Neural cell (in vitro differentiated cells): ENCODE measurements at regions not wholly inside any gene's neighbourhood (a gene's known extent, or its start where the extent isn't known, plus 50 kb on each side); places are given as distances from the start of the nearest gene placed in this dataset.

Source experiments
- H2AFZ ChIP-seq: fragments of 200-600, 300-800 bp; sonication (generic), shearing (Covaris generic); 2 replicates; pipeline ENCODE4 v1.6.0; 2014; ENCODE audit warnings: low read depth, mild to moderate bottlenecking, antibody characterized with exemption, low read length, moderate library complexity
- H3F3A ChIP-seq: fragments of 200-600 bp; shearing (Covaris generic); 2 replicates; pipeline ENCODE4 v1.6.1; 2016; ENCODE audit warnings: mild to moderate bottlenecking, moderate library complexity, mixed read lengths, antibody characterized with exemption, low read length; ENCODE audit not compliant: insufficient read depth, poor library complexity, severe bottlenecking
- H3K27ac ChIP-seq: fragments of 200-600, 300-800 bp; sonication (generic), shearing (Covaris generic); 2 replicates; pipeline ENCODE4 v1.5.1; 2014; ENCODE audit warnings: mild to moderate bottlenecking, low read length, moderate library complexity
- H3K27me3 ChIP-seq: fragments of 300-800, 200-600 bp; sonication (generic), shearing (Covaris generic); 2 replicates; pipeline ENCODE4 v1.6.0; 2014; ENCODE audit warnings: mild to moderate bottlenecking, low read depth, low read length, moderate library complexity; ENCODE audit not compliant: insufficient read depth
- H3K36me3 ChIP-seq: fragments of 300-800, 200-600 bp; sonication (generic), shearing (Covaris generic); 2 replicates; pipeline ENCODE4 v1.5.1; 2014; ENCODE audit warnings: mild to moderate bottlenecking, antibody characterized with exemption, low read length, moderate library complexity; ENCODE audit not compliant: insufficient read depth
- H3K4me2 ChIP-seq: fragments of 300-800, 200-600 bp; sonication (generic), shearing (Covaris generic); 2 replicates; pipeline ENCODE4 v1.6.0; 2014; ENCODE audit warnings: mild to moderate bottlenecking, low read length
- H3K4me3 ChIP-seq: fragments of 300-800, 200-600 bp; sonication (generic), shearing (Covaris generic); 2 replicates; pipeline ENCODE4 v1.5.1; 2014; ENCODE audit warnings: mild to moderate bottlenecking, low read length, moderate library complexity
- H3K79me2 ChIP-seq: fragments of 200-600 bp; shearing (Covaris generic); replicated peaks from 2 replicates; pipeline ENCODE4 v1.6.0; 2014; ENCODE audit warnings: mild to moderate bottlenecking, low read length, moderate library complexity; ENCODE audit not compliant: insufficient read depth
- H3K9ac ChIP-seq: fragments of 300-800, 200-600 bp; sonication (generic), shearing (Covaris generic); 2 replicates; pipeline ENCODE4 v1.6.1; 2016; ENCODE audit warnings: mild to moderate bottlenecking, low read length, mixed read lengths
- H3K9me2 ChIP-seq: fragments of 200-600 bp; shearing (Covaris generic); 2 replicates; pipeline ENCODE4 v1.6.1; 2016; ENCODE audit warnings: mild to moderate bottlenecking, low read length, mixed read lengths; ENCODE audit not compliant: insufficient read depth
- H3K9me3 ChIP-seq: fragments of 200-600, 300-800 bp; sonication (generic), shearing (Covaris generic); 2 replicates; pipeline ENCODE4 v1.6.1; 2016; ENCODE audit warnings: mild to moderate bottlenecking, mixed run types, low read length, moderate library complexity, mixed read lengths
- H4K20me1 ChIP-seq: fragments of 200-600 bp; shearing (Covaris generic); 2 replicates; pipeline ENCODE4 v1.6.1; 2016; ENCODE audit warnings: mild to moderate bottlenecking, mixed run types; ENCODE audit not compliant: insufficient read depth
- EP300 ChIP-seq: fragments of 450-650 bp; conservative IDR thresholded peaks from 2 replicates; pipeline ENCODE4 v1.6.1; 2014; ENCODE audit warnings: antibody characterized with exemption, mild to moderate bottlenecking, moderate library complexity; ENCODE audit not compliant: poor library complexity, severe bottlenecking
- EZH2 ChIP-seq: fragments of 200-600, 300-800 bp; shearing (Covaris generic), sonication (generic); IDR thresholded peaks from 2 replicates; pipeline ENCODE4 v1.6.1; 2014; ENCODE audit warnings: antibody characterized with exemption, low read length, borderline replicate concordance, mild to moderate bottlenecking; ENCODE audit not compliant: insufficient read depth, poor library complexity, severe bottlenecking
- MXI1 ChIP-seq: fragments of 450-650 bp; conservative IDR thresholded peaks from 2 replicates; pipeline ENCODE4 v1.6.1; 2014; ENCODE audit warnings: antibody characterized with exemption, mild to moderate bottlenecking; ENCODE audit not compliant: poor library complexity, severe bottlenecking
- POLR2AphosphoS5 ChIP-seq: IDR thresholded peaks from 2 replicates; pipeline ENCODE4 v1.6.1; 2012
- RAD21 ChIP-seq: fragments of 450-650 bp; conservative IDR thresholded peaks from 2 replicates; pipeline ENCODE4 v1.6.1; 2014; ENCODE audit warnings: antibody characterized with exemption, mild to moderate bottlenecking, moderate library complexity
- SMC3 ChIP-seq: fragments of 450-650 bp; conservative IDR thresholded peaks from 2 replicates; pipeline ENCODE4 v1.6.1; 2014; ENCODE audit warnings: antibody characterized with exemption, mild to moderate bottlenecking, moderate library complexity; ENCODE audit not compliant: poor library complexity
- TAF1 ChIP-seq: IDR thresholded peaks from 2 replicates; pipeline ENCODE4 v1.6.1; 2012; ENCODE audit warnings: low read depth
- TF ChIP-seq, protein P1 (sequence below): IDR thresholded peaks from 2 replicates; pipeline ENCODE4 v1.6.1; 2012; ENCODE audit warnings: borderline replicate concordance
- TF ChIP-seq, protein P2 (sequence below): fragments of 450-650 bp; IDR thresholded peaks from 2 replicates; pipeline ENCODE4 v1.5.1; 2014; ENCODE audit warnings: antibody characterized with exemption, mild to moderate bottlenecking, moderate library complexity; ENCODE audit not compliant: poor library complexity, severe bottlenecking

DNA sequence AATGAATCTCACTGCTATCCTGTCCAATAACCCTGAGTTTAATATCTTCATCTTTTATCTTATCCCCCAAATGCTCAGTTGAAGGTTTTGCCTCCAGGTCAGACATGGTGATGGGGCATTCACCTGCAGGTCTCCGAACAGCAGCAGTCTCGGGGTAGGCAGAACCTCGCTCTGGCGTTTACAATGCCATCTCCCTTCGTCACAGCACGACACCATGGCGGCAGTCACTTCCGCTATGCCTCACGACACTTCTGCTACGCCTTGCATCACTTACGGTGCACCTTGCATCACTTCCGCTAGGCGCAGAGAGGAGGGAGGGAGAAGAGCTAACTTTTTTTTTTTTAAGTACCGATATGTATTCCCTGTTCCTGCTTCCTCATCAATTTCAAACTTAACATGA, 194.9 kb downstream of the BCAS1 start:
- no peak overlapping the region for H2AFZ ChIP-seq

DNA sequence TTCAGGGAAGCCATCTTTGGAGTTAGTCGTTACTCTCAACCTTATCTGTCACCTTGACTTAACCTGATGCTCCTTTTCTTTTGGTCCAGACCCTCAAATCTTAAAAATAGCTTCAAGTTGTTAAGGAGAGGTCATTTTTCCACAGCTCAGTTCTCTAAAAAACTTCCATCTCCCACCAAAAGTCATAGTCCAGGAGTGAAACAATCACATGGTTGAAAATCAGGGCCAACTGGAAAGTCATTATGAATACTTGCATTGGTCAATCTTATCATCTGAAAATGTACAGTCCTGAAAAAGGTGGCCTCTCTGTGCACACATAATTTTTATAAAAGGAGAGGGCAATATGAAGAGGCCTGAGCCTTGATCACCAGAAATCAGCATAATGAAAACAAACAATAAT, 195.7 kb downstream of the BCAS1 start:
- no peak overlapping the region for H3K4me3 ChIP-seq
- H3K36me3 ChIP-seq, result no peaks in the 10 kb centered on the region
- no peaks in the 10 kb centered on the region for H4K20me1 ChIP-seq
- H2AFZ ChIP-seq, result no peak overlapping the region
- H3F3A ChIP-seq, result no peaks in the 10 kb centered on the region
- H3K4me2 ChIP-seq, result no peak overlapping the region
- H3K27ac ChIP-seq, result no peak overlapping the region
- H3K9me3 ChIP-seq, result no peaks in the 10 kb centered on the region
- H3K9ac ChIP-seq, result no peak overlapping the region
- H3K79me2 ChIP-seq, result no peaks in the 10 kb centered on the region
- H3K9me2 ChIP-seq, result no peaks in the 10 kb centered on the region
- H3K27me3 ChIP-seq, result no peaks in the 10 kb centered on the region
- no peak for TF ChIP-seq EP300
- TF ChIP-seq POLR2AphosphoS5, result no peak
- TF ChIP-seq SMC3, result no peak
- TF ChIP-seq MXI1, result no peak

More for the DNA sequence above, 194.9 kb downstream of the BCAS1 start:
- H3K79me2 ChIP-seq, result no peaks in the 10 kb centered on the region
- no peaks in the 10 kb centered on the region for H4K20me1 ChIP-seq
- H3F3A ChIP-seq, result no peaks in the 10 kb centered on the region
- no peaks in the 10 kb centered on the region for H3K36me3 ChIP-seq
- no peak overlapping the region for H3K4me2 ChIP-seq
- no peaks in the 10 kb centered on the region for H3K9me2 ChIP-seq
- H3K27me3 ChIP-seq, result no peaks in the 10 kb centered on the region
- no peak overlapping the region for H3K9ac ChIP-seq
- no peak overlapping the region for H3K27ac ChIP-seq
- no peak overlapping the region for H3K4me3 ChIP-seq
- TF ChIP-seq, protein P1, sequence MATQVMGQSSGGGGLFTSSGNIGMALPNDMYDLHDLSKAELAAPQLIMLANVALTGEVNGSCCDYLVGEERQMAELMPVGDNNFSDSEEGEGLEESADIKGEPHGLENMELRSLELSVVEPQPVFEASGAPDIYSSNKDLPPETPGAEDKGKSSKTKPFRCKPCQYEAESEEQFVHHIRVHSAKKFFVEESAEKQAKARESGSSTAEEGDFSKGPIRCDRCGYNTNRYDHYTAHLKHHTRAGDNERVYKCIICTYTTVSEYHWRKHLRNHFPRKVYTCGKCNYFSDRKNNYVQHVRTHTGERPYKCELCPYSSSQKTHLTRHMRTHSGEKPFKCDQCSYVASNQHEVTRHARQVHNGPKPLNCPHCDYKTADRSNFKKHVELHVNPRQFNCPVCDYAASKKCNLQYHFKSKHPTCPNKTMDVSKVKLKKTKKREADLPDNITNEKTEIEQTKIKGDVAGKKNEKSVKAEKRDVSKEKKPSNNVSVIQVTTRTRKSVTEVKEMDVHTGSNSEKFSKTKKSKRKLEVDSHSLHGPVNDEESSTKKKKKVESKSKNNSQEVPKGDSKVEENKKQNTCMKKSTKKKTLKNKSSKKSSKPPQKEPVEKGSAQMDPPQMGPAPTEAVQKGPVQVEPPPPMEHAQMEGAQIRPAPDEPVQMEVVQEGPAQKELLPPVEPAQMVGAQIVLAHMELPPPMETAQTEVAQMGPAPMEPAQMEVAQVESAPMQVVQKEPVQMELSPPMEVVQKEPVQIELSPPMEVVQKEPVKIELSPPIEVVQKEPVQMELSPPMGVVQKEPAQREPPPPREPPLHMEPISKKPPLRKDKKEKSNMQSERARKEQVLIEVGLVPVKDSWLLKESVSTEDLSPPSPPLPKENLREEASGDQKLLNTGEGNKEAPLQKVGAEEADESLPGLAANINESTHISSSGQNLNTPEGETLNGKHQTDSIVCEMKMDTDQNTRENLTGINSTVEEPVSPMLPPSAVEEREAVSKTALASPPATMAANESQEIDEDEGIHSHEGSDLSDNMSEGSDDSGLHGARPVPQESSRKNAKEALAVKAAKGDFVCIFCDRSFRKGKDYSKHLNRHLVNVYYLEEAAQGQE, result no peak
- TF ChIP-seq RAD21, result no peak
- no peak for TF ChIP-seq MXI1
- no peak for TF ChIP-seq SMC3
- TF ChIP-seq, protein P2, sequence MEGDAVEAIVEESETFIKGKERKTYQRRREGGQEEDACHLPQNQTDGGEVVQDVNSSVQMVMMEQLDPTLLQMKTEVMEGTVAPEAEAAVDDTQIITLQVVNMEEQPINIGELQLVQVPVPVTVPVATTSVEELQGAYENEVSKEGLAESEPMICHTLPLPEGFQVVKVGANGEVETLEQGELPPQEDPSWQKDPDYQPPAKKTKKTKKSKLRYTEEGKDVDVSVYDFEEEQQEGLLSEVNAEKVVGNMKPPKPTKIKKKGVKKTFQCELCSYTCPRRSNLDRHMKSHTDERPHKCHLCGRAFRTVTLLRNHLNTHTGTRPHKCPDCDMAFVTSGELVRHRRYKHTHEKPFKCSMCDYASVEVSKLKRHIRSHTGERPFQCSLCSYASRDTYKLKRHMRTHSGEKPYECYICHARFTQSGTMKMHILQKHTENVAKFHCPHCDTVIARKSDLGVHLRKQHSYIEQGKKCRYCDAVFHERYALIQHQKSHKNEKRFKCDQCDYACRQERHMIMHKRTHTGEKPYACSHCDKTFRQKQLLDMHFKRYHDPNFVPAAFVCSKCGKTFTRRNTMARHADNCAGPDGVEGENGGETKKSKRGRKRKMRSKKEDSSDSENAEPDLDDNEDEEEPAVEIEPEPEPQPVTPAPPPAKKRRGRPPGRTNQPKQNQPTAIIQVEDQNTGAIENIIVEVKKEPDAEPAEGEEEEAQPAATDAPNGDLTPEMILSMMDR, result no peak
- TF ChIP-seq EZH2, result no peak
- no peak for TF ChIP-seq POLR2AphosphoS5
- no peak for TF ChIP-seq EP300
- no peak for TF ChIP-seq TAF1
- no peaks in the 10 kb centered on the region for H3K9me3 ChIP-seq

DNA sequence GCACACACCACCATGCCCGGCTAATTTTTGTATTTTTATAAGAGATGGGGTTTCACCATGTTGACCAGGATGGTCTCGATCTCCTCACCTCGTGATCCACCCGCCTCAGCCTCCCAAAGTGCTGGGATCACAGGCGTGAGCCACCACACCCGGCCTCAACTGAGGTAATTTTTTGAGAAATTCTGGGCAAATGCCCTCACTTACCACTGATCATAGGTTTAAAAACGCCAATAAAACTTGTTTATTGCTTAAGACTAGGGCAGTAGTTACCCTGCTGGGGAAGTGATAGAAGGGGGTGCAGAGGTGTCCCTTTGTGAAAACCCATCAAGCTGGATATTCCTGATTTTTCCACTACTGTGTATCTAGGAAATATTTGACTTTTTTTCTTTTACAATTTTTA, 196.3 kb downstream of the BCAS1 start:
- Histone ChIP-seq H3F3A (no peaks in the 10 kb centered on the region), H3K36me3 (no peaks in the 10 kb centered on the region), H3K9ac (no peak overlapping the region), H3K4me2 (no peak overlapping the region), H2AFZ (no peak overlapping the region), H3K79me2 (no peaks in the 10 kb centered on the region), H3K9me3 (no peaks in the 10 kb centered on the region), H3K27me3 (no peaks in the 10 kb centered on the region), H3K4me3 (no peak overlapping the region), H3K9me2 (no peaks in the 10 kb centered on the region), H4K20me1 (no peaks in the 10 kb centered on the region), H3K27ac (no peak overlapping the region)
- TF ChIP-seq, protein P2, result no peak
- TF ChIP-seq SMC3 (no peak), POLR2AphosphoS5 (no peak), EZH2 (no peak), MXI1 (no peak)
- TF ChIP-seq, protein P1, result no peak
